Activated gamma-delta T cell treated with anti-CD3 and anti-CD28 coated beads, Interleukin-2, amount 50 U/mL, for 16 hours (primary cell): ENCODE measurements at regions not wholly inside any gene's neighbourhood (a gene's known extent, or its start where the extent isn't known, plus 50 kb on each side); places are given as distances from the start of the nearest gene placed in this dataset.
A peak's percentile ranks its signal among the peaks of the same experiment; 100 is the strongest.

Source experiments
- DNase-seq: peaks from one replicate; pipeline ENCODE4 v3.0.0-alpha.2; 2020; ENCODE audit warnings: low read depth

DNA sequence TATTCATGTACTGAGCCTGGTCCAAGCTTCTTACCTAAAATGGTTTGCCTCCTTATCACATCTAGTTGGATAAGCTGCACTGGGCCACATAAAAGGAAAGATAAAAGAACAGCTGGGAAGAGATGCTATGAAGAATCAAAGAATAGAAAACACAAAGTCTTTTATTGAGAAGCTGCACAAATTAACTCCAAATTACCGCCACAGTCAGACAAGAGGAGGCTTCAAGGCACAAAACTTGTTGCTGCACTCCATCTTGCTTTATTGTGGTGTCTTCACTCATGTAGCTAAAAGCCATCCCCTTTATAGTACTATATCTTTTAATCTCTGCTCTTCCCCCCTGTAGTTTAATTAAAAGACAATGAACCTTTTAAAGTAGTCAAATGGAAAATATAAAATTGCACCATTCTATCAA lies 330.6 kb upstream of the PMFBP1 start:
- no peak for DNase-seq

DNA sequence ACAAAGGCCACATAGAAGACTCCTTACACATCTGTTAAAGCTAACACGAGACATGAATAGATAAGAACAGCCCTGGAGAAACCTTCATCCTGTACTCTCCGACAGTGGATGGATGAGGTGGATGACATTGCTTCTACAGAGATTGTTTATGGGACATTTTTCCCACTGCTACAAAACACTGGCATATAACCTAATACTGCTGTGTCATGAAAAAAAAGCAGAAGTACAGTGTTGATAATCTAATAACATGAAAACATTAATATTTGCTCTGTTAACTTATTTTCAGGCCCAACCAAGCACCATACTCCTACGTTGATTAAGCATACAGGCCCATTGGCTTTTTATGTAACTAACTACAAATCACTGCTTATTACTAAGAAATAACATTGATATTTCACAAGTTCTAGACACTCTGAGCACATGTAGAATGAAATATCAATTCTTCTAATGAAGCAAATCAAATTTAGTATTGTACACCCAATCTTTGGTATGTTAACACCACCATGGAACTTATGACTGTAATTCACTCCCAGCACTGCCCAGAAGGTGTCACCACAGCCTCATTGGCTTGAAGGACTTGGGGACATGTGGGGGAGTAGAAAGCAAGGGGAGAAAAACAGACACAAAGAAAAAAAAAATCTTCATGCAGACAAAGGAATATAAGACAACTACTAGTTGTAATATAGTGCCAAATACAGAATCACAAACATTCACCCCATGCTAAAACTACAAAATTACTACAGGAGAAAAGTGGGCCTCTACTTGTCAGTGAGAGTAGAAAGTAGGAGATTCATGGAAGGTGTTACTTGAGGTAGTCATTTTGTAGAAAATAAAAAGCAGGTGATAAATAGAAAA lies 330.0 kb upstream of the PMFBP1 start:
- DNase-seq, result peak; percentile 5

DNA sequence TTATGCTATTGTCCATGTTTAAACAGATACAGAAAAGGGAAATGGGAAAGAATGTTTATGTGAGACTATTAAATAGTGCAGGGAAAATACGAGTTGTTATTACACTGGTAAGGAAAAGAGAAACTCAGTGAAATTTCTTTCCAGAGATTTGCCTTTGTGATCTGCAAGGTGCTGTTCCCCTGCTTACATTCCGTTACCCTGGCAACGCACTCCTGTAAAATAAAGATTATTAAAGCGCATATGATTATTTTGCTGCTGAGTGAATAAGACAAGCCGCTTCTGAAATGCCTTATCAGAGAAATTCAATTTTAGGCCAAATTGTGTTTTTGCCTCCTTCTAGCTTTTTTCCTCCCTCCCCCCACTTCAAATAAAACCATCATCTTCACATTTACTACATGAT lies 328.6 kb upstream of the PMFBP1 start:
- DNase-seq, result no peak

GRCh38 chr16:72493716-72494415 lies 321.9 kb upstream of the PMFBP1 start:
- DNase-seq, result no peak

- DNase-seq, result no peak
Measured at GRCh38 chr16:72487283-72487682, 315.3 kb upstream of the PMFBP1 start.

DNA sequence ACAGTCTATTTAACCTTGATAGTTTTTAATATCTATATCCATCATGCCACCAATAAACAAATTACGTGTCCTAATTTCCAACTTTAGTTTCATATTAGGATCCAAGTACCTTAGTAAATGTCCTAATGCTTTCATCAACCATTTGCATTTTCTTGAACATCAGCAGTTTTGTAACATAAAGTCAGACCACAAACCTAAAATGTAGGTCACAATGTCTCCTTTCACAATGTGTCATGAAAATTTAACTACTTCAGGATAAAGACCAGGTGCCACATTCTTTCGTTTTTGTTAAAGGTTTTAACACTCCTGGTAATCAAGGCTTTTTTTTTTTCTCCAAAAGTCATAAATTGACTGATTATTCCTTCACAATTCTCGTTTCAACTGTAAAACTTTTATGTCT lies 310.7 kb upstream of the PMFBP1 start:
- no peak for DNase-seq

DNA sequence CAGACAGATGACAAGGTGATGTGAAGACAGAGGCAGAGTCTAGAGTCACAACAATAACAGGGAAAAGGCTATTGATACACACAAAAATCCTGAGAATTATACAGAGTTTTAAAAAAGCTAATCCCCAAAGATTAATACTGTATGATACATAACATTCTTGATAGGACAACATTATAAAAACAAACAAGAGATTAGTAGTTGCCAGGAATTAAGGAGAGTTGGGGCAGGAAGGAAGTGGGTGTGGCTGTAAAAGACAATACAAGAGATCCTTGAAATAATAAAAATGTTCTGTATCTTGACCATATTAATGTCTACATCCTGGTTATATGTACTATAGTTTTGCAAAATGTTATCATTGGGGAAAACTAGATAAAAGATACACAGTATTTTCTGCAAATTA lies 309.5 kb upstream of the PMFBP1 start:
- no peak for DNase-seq

GRCh38 chr16:72480911-72481310 lies 309.0 kb upstream of the PMFBP1 start:
- no peak for DNase-seq

DNA sequence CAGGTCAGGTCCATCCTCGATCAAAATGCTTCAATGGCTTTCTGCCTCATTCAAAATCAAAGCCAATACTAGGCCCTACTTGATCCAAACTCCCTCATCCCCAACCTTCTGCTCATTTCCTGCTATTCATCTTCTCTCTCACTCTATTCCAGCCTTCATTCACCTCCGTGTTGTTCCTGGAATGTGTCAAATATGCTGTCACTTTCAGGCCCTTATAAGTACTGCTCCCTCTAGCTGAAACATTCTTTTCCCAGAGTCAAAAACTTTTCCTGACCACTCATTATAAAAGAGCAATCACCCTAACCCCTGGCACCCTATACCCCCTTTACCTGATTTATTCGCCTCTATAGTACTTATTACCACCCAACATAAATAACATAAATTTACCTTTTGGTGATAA lies 303.7 kb upstream of the PMFBP1 start:
- no peak for DNase-seq

DNA sequence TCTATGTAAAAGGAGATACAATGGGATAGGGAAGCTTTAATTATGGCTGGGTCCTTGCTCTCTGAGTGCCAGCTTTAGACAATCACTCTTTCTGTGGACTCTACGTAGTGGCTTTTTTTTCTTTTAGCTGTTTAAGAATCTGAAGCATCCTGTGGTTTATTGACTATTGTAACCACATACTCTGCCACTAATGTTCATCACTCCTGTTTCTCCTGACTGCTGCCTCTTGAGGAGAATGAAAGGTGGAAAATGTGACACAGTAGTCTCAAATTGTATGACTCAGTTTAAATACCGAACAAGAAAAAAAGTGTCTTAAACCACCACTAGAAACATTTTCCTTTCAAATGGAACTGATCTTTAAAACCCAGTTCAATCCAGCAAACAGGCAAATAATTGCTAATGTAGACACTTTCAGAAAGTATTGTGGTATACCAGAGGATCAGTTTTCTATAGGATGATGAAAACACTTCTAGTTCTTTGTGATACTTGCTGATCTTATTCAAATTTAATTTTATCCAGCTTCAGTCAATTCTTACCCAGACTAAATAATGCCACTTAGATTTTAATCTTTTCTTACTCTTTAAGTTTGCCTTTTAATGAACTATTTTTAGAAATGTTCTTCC lies 302.7 kb upstream of the PMFBP1 start:
- no peak for DNase-seq

DNA sequence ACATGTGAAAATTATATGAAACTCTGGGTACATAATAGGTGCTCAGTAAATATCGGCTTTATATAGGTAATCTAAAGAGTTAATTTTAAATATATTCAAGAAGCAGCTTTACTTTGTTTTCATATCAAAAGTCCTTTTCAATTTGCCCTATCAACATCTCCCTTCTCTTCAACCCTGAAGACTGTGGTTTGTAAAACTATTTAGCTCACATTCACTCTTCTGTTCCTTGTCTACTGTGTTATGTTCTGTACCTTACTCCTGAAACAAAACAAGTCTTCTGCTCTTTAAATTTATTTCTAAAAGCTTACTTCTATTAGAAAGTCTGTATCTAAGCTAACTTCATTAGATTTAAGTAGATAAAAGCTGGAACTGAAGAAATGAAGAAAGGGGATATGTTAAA lies 301.7 kb upstream of the PMFBP1 start:
- DNase-seq, result no peak

DNA sequence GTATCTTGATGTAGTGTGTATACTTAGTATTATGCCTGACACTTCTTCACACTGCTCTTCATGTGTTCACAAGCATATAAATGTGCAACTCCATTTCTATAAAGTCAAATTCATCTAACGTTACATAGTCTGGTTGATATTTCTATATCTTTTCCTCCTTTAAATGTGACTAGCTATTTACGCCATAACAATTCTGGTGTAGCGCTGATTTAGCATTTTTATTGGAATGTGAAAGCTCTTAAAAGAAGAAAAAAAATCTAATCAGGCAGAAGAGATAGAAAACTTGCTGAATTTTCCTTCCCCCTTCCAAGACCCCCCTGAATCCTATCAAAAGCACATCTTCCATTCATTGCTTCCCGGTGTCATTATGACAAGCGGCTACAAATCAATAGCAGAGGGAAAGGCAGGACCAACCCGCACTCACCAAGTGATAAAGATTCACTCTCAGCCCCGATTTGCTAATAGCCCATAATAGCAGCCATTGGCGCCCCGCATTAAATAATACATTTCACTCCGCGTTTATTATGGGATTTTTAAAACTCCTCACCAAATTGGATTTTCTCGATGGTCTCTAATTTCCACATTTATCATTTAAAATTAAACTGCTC lies 299.5 kb upstream of the PMFBP1 start:
- no peak for DNase-seq

DNA sequence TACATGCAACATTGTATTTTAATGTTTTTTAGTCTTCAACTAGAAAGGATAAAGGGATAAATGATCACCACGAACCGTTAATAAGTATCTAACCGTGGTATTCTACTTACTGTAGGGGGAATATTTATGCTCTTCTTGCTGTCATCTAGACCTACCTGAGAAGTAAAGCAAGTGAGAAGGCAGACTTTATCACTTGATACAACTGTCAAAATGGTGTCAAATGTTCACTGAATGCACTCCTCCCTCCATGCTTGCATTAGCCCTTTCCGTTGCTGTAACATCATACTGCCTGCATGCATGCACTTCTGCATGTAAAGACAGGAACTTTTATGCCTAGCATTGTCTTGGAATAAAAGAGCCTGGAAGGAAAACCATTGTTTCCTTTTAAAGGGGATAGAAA lies 298.6 kb upstream of the PMFBP1 start:
- DNase-seq, result no peak

GRCh38 chr16:72469932-72470331 lies 298.0 kb upstream of the PMFBP1 start:
- DNase-seq, result no peak

DNA sequence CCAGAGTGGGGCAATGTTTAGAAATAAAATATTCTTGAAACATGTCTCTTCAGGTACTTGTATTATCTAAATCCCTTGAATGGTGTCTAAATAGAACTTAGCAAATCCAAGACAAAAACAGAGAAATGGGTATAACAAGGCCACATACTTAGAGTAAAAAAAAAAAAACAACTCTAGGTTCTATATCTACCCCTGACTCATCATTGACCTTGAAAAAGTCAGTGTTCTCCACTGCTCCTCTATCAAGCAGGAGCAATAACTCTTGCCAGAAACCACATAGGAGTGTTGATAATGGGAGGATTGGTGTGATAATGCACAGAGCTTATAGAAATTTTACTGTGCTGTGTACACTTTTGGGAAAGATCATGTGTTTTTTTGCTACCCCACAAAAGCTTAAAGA lies 296.6 kb upstream of the PMFBP1 start:
- DNase-seq, result no peak

- no peak for DNase-seq
Measured at GRCh38 chr16:72467157-72467759, 295.3 kb upstream of the PMFBP1 start.

DNA sequence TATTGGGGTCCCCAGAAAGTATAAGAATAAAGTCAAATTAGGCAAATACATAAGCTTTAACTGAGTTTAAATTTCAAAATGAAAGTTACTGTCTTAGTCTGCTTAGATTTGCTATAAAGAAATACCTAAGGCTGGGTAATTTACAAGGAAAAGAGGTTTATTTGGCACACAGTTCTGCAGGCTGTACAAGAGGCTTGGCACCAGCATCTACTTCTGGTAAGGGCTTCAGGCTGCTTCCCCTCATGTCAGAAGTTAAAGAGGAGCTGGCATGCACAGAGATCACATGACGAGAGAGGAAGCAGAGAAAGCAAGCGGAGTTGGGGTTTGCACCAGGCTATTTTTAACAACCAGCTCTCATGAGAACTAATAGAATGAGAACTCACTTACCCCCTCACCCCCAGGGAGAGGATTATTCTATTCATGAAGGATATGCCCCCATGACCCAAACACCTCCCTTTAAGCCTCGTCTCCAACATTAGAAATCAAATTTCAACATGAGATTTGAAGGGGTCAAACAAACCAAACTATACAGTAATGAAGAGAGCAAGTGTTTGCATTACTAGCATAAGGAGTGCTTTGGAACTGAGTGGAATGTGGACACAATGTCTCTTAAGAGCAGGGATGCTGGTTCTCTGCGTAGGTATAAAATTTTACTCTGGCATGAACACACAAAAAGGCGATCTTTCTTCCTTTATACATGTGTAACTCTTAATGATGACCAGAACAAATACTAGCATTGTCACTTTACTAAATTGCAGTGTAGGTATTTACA lies 292.8 kb upstream of the PMFBP1 start:
- no peak for DNase-seq

DNA sequence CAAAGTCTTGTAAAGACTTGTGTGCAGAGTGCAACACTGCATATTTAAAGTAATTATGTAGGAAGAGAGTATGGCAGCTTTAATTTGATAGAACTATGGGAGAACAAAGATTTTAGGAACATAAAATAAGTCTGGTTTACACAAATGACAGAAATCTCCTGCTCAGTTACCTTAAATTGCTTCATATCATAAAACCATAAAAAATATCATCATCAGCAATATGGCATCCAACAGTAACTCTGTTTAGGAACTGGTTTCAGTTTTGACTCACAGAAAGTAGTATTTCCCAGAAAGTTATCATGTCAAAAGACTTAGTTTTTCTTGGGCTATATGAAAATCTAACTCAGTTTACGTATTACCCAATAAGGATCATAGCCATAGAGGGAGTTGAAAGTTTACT lies 292.1 kb upstream of the PMFBP1 start:
- DNase-seq, result no peak

GRCh38 chr16:72458035-72458434 lies 286.1 kb upstream of the PMFBP1 start:
- no peak for DNase-seq

- no peak for DNase-seq
Measured at GRCh38 chr16:72457243-72457940, 285.4 kb upstream of the PMFBP1 start.
